ENCODE measurements at regions not wholly inside any gene's neighbourhood (a gene's known extent, or its start where the extent isn't known, plus 50 kb on each side); places are given as distances from the start of the nearest gene placed in this dataset.

GRCh38 chr13:83731113-83731512, 151.2 kb downstream of the SLITRK1 start:
- no peak for DNase-seq (ENCODE audit: low read depth)
- no peak for TF ChIP-seq POLR2A (IDR thresholded peaks at IDR 0.05; ENCODE audit: extremely low read depth, insufficient read length)
- no peak overlapping the region for H3K4me3 ChIP-seq (ENCODE audit: low read depth, low read length)

- H3K4me3 ChIP-seq (ENCODE audit: low read depth, low read length), result no peak overlapping the region
- DNase-seq (ENCODE audit: low read depth), result no peak
- TF ChIP-seq POLR2A (IDR thresholded peaks at IDR 0.05; ENCODE audit: extremely low read depth, insufficient read length), result no peak
- TF ChIP-seq MYC (IDR thresholded peaks at IDR 0.05; ENCODE audit: low read depth, low read length), result no peak
- no peak for TF ChIP-seq CTCF (IDR thresholded peaks at IDR 0.05; ENCODE audit: low read depth, low read length)
- TF ChIP-seq MAX (IDR thresholded peaks at IDR 0.05; ENCODE audit: low read depth, low read length), result no peak
Observed at GRCh38 chr13:83730674-83731073, 151.6 kb downstream of the SLITRK1 start.

GRCh38 chr13:83722443-83722842, 159.8 kb downstream of the SLITRK1 start:
- no peak for DNase-seq (ENCODE audit: low read depth)
- TF ChIP-seq POLR2A (IDR thresholded peaks at IDR 0.05; ENCODE audit: extremely low read depth, insufficient read length) (no peak), MYC (IDR thresholded peaks at IDR 0.05; ENCODE audit: low read depth, low read length) (no peak), CTCF (IDR thresholded peaks at IDR 0.05; ENCODE audit: low read depth, low read length) (no peak), MAX (IDR thresholded peaks at IDR 0.05; ENCODE audit: low read depth, low read length) (no peak)
- no peak overlapping the region for H3K4me3 ChIP-seq (ENCODE audit: low read depth, low read length)

GRCh38 chr13:83716121-83716520, 166.2 kb downstream of the SLITRK1 start:
- no peak overlapping the region for H3K4me3 ChIP-seq (ENCODE audit: low read depth, low read length)
- no peak for TF ChIP-seq CTCF (IDR thresholded peaks at IDR 0.05; ENCODE audit: low read depth, low read length)
- TF ChIP-seq MAX (IDR thresholded peaks at IDR 0.05; ENCODE audit: low read depth, low read length), result no peak
- no peak for TF ChIP-seq MYC (IDR thresholded peaks at IDR 0.05; ENCODE audit: low read depth, low read length)
- no peak for TF ChIP-seq POLR2A (IDR thresholded peaks at IDR 0.05; ENCODE audit: extremely low read depth, insufficient read length)
- no peak for DNase-seq (ENCODE audit: low read depth)

GRCh38 chr13:83714236-83714635, 168.0 kb downstream of the SLITRK1 start:
- H3K4me3 ChIP-seq (ENCODE audit: low read depth, low read length), result no peak overlapping the region
- no peak for TF ChIP-seq POLR2A (IDR thresholded peaks at IDR 0.05; ENCODE audit: extremely low read depth, insufficient read length)
- TF ChIP-seq MAX (IDR thresholded peaks at IDR 0.05; ENCODE audit: low read depth, low read length), result no peak
- no peak for TF ChIP-seq CTCF (IDR thresholded peaks at IDR 0.05; ENCODE audit: low read depth, low read length)
- no peak for TF ChIP-seq MYC (IDR thresholded peaks at IDR 0.05; ENCODE audit: low read depth, low read length)
- DNase-seq (ENCODE audit: low read depth), result no peak

GRCh38 chr13:83710133-83710515, 172.2 kb downstream of the SLITRK1 start:
- no peak for DNase-seq (ENCODE audit: low read depth)
- TF ChIP-seq POLR2A (IDR thresholded peaks at IDR 0.05; ENCODE audit: extremely low read depth, insufficient read length) (no peak), MYC (IDR thresholded peaks at IDR 0.05; ENCODE audit: low read depth, low read length) (no peak), MAX (IDR thresholded peaks at IDR 0.05; ENCODE audit: low read depth, low read length) (no peak), CTCF (IDR thresholded peaks at IDR 0.05; ENCODE audit: low read depth, low read length) (no peak)
- no peak overlapping the region for H3K4me3 ChIP-seq (ENCODE audit: low read depth, low read length)
